ENCODE measurements at regions not wholly inside any gene's neighbourhood (a gene's known extent, or its start where the extent isn't known, plus 50 kb on each side); places are given as distances from the start of the nearest gene placed in this dataset.

- no peak for DNase-seq (ENCODE audit: low read depth, low spot score)
- no peaks in the 10 kb centered on the region for H3K4me1 Mint-ChIP-seq
- H3K36me3 Mint-ChIP-seq (ENCODE audit: low read depth) = no peaks in the 10 kb centered on the region
- H3K9me3 Mint-ChIP-seq = peaks cover 3% of the 10 kb centered on the region
- peaks cover 35% of the 10 kb centered on the region for H3K27me3 Mint-ChIP-seq (ENCODE audit: low read depth)
- TF ChIP-seq, protein P1, sequence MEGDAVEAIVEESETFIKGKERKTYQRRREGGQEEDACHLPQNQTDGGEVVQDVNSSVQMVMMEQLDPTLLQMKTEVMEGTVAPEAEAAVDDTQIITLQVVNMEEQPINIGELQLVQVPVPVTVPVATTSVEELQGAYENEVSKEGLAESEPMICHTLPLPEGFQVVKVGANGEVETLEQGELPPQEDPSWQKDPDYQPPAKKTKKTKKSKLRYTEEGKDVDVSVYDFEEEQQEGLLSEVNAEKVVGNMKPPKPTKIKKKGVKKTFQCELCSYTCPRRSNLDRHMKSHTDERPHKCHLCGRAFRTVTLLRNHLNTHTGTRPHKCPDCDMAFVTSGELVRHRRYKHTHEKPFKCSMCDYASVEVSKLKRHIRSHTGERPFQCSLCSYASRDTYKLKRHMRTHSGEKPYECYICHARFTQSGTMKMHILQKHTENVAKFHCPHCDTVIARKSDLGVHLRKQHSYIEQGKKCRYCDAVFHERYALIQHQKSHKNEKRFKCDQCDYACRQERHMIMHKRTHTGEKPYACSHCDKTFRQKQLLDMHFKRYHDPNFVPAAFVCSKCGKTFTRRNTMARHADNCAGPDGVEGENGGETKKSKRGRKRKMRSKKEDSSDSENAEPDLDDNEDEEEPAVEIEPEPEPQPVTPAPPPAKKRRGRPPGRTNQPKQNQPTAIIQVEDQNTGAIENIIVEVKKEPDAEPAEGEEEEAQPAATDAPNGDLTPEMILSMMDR (conservative IDR thresholded peaks at IDR 0.05) = no peak
- H3K4me3 Mint-ChIP-seq = no peak overlapping the region
- no peak overlapping the region for H3K27ac Mint-ChIP-seq (ENCODE audit: unreplicated experiment)
Observed at GRCh38 chr1:181326348-181326747, 157.0 kb upstream of the CACNA1E start.

- no peak overlapping the region for H3K4me3 Mint-ChIP-seq
Observed at GRCh38 chr1:181327796-181328195, 155.5 kb upstream of the CACNA1E start.

DNA sequence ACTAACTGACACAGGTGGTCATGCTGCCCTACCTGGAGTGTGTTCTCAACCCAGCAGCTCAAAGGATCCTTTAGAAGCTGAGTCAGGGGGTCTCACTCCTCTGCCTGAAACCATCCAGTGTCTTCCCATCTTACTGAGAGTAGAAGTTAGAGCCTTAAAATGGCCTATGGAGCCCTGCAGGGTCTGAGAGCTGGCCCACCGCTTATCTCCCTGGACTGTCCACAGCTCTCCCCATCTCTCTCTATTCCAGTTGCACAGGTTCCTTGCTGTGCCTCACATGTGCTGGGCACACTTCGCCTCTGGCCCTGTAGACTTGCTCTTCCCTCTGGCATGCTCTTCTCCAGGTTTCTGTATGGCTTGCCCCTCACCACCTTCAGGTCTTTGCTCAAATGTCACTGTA, 148.6 kb upstream of the CACNA1E start:
- DNase-seq (ENCODE audit: low read depth, low spot score) = no peak
- H3K27ac Mint-ChIP-seq (ENCODE audit: unreplicated experiment) = no peak overlapping the region
- H3K27me3 Mint-ChIP-seq (ENCODE audit: low read depth) = peaks cover under 1% of the 10 kb centered on the region
- H3K4me1 Mint-ChIP-seq = no peaks in the 10 kb centered on the region
- peaks cover 4% of the 10 kb centered on the region for H3K9me3 Mint-ChIP-seq
- no peaks in the 10 kb centered on the region for H3K36me3 Mint-ChIP-seq (ENCODE audit: low read depth)
- TF ChIP-seq, protein P1 (conservative IDR thresholded peaks at IDR 0.05) = no peak
- no peak overlapping the region for H3K4me3 Mint-ChIP-seq

More at GRCh38 chr1:181327796-181328195, 155.5 kb upstream of the CACNA1E start:
- DNase-seq (ENCODE audit: low read depth, low spot score) = no peak
- no peaks in the 10 kb centered on the region for H3K36me3 Mint-ChIP-seq (ENCODE audit: low read depth)
- peaks cover 3% of the 10 kb centered on the region for H3K9me3 Mint-ChIP-seq
- H3K27me3 Mint-ChIP-seq (ENCODE audit: low read depth) = peaks cover 21% of the 10 kb centered on the region
- TF ChIP-seq, protein P1 (conservative IDR thresholded peaks at IDR 0.05) = no peak
- no peak overlapping the region for H3K27ac Mint-ChIP-seq (ENCODE audit: unreplicated experiment)
- H3K4me1 Mint-ChIP-seq = no peaks in the 10 kb centered on the region

GRCh38 chr1:181335631-181336030, 147.7 kb upstream of the CACNA1E start:
- no peak for DNase-seq (ENCODE audit: low read depth, low spot score)
- H3K9me3 Mint-ChIP-seq = peaks cover 4% of the 10 kb centered on the region

DNA sequence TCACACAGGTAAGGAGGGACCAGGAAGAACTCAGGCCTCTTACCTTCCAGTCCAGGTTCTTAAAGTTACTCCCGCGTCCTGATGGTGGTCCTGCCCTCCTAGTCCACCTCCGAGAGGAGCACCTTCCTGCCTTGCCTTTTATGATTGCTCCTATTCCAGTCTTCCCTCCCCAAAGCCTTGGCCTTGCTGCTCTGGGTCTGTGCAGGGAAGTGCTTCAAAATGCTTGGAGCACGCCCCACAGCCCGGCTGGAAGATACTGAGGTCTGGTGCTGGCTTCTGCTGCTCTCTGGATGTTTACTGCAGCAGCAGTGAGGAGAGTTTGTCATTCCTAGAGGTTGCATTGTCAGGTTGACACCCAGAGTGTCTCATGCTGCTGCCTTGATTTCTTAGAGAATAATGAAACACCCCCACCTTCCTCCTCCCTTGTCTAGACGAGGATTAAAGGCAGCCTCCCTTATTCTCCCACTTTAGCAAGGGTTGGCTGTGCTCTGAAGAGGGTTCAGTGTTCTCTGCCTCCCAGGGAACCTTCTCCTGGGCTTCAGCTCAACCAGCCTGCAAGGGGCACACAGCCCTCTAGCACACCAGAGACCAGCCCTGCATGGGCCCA, 142.2 kb upstream of the CACNA1E start:
- H3K4me1 Mint-ChIP-seq = peaks cover 7% of the 10 kb centered on the region
- H3K9me3 Mint-ChIP-seq = peaks cover 4% of the 10 kb centered on the region
- H3K36me3 Mint-ChIP-seq (ENCODE audit: low read depth) = no peaks in the 10 kb centered on the region
- no peak overlapping the region for H3K4me3 Mint-ChIP-seq
- no peaks in the 10 kb centered on the region for H3K27me3 Mint-ChIP-seq (ENCODE audit: low read depth)
- no peak for DNase-seq (ENCODE audit: low read depth, low spot score)
- TF ChIP-seq, protein P1 (conservative IDR thresholded peaks at IDR 0.05) = no peak
- H3K27ac Mint-ChIP-seq (ENCODE audit: unreplicated experiment) = no peak overlapping the region

More at GRCh38 chr1:181335631-181336030, 147.7 kb upstream of the CACNA1E start:
- Mint-ChIP-seq H3K27me3 (ENCODE audit: low read depth) (no peaks in the 10 kb centered on the region), H3K4me1 (no peaks in the 10 kb centered on the region), H3K27ac (ENCODE audit: unreplicated experiment) (no peak overlapping the region), H3K4me3 (no peak overlapping the region), H3K36me3 (ENCODE audit: low read depth) (no peaks in the 10 kb centered on the region)
- TF ChIP-seq, protein P1 (conservative IDR thresholded peaks at IDR 0.05) = no peak
